B cell (primary cell): ENCODE measurements at regions not wholly inside any gene's neighbourhood (a gene's known extent, or its start where the extent isn't known, plus 50 kb on each side); places are given as distances from the start of the nearest gene placed in this dataset.

Experiments
- ATAC-seq: fragments of 200-7000 bp; cut with Tn5 transposase; one replicate; pipeline ENCODE4 v1.10.0; 2021; ENCODE audit warnings: low read depth, mild to moderate bottlenecking, moderate number of reproducible peaks, moderate library complexity
- CTCF ChIA-PET: fragments of 350-600 bp; sonication (Branson Sonifier 250); formaldehyde crosslinking; loops from one replicate; lab custom pipeline; 2021; ENCODE audit warnings: antibody characterized with exemption, inconsistent platforms; lab: Charles Lee
- POLR2A ChIA-PET: fragments of 350-600 bp; sonication (Branson Sonifier 250); formaldehyde crosslinking; loops from one replicate; lab custom pipeline; 2021; ENCODE audit warnings: antibody characterized with exemption; lab: Charles Lee
- DNase-seq: peaks from one replicate; pipeline ENCODE4 v3.0.0; 2013
- H2AFZ ChIP-seq: 2 replicates; pipeline ENCODE4 v1.6.1; 2012; ENCODE audit warnings: mild to moderate bottlenecking, low read depth, low read length; ENCODE audit not compliant: insufficient read depth, poor library complexity, severe bottlenecking
- H3K27ac ChIP-seq, 2 donors: 1 replicate in 1 of 2; 2 replicates in 1 of 2; pipeline ENCODE4 v1.5.1; 2012 to 2013; ENCODE audit warnings: low read length in 2 of 2, mild to moderate bottlenecking in 2 of 2, moderate library complexity in 1 of 2
- H3K27me3 ChIP-seq, 4 experiments: fragments of 200-600 bp in 1 of 4; sonication (generic) in 1 of 4; replicated peaks in 1 of 4; 1 replicate in 2 of 4; 2 replicates in 2 of 4; pipeline versions ENCODE4 v1.6.1 to v1.7.0; 2013 to 2016; ENCODE audit warnings: low read length in 3 of 4, mild to moderate bottlenecking in 2 of 4, mixed read lengths in 1 of 4, moderate library complexity in 1 of 4; ENCODE audit not compliant: insufficient read depth in 4 of 4, control insufficient read depth in 3 of 4; ENCODE audit errors: control extremely low read depth in 1 of 4
- H3K36me3 ChIP-seq, 2 experiments: replicated peaks in 1 of 2; 1 replicate in 1 of 2; 2 replicates in 1 of 2; pipeline versions ENCODE4 v1.6.1 to v1.7.1; 2013; ENCODE audit warnings: low read length in 1 of 2; ENCODE audit not compliant: insufficient read depth in 2 of 2, control insufficient read depth in 1 of 2; ENCODE audit errors: control extremely low read depth in 1 of 2, extremely low read depth in 1 of 2
- H3K4me1 ChIP-seq, 2 donors: fragments of 200-600 bp in 1 of 2; sonication (generic) in 1 of 2; 1 replicate in 1 of 2; 2 replicates in 1 of 2; pipeline versions ENCODE4 v1.5.1 to v1.6.1; 2013 to 2017; ENCODE audit warnings: low read length in 2 of 2; ENCODE audit not compliant: control insufficient read depth in 2 of 2, insufficient read depth in 2 of 2
- H3K4me2 ChIP-seq: replicated peaks from 2 replicates; pipeline ENCODE3; 2012; ENCODE audit warnings: mild to moderate bottlenecking, low read depth, low read length; ENCODE audit not compliant: poor library complexity, severe bottlenecking
- H3K4me3 ChIP-seq, 5 experiments: fragments of 200-600 bp in 1 of 5; sonication (generic) in 1 of 5; 1 replicate in 3 of 5; 2 replicates in 2 of 5; pipeline versions ENCODE4 v1.5.1 to v1.7.0; 2011 to 2016; ENCODE audit warnings: low read length in 4 of 5, mild to moderate bottlenecking in 4 of 5, low read depth in 2 of 5, control low read depth in 1 of 5, moderate library complexity in 1 of 5; ENCODE audit not compliant: insufficient read depth in 1 of 5; ENCODE audit errors: control extremely low read depth in 1 of 5, extremely low read depth in 1 of 5
- H3K79me2 ChIP-seq: fragments of 200-600 bp; sonication (generic); one replicate; pipeline ENCODE4 v1.6.0; 2016; ENCODE audit warnings: low read length; ENCODE audit not compliant: control insufficient read depth, insufficient read depth
- H3K9ac ChIP-seq: fragments of 200-600 bp; sonication (generic); 2 replicates; pipeline ENCODE4 v1.6.1; 2017; ENCODE audit warnings: mild to moderate bottlenecking, low read length, moderate library complexity
- H3K9me3 ChIP-seq, 3 donors: one replicate each; pipeline versions ENCODE4 v1.6.1 to v1.7.1; 2013; ENCODE audit warnings: low read length in 2 of 3; ENCODE audit not compliant: control insufficient read depth in 2 of 3, insufficient read depth in 1 of 3; ENCODE audit errors: control extremely low read depth in 1 of 3
- H4K20me1 ChIP-seq: 2 replicates; pipeline ENCODE4 v1.6.0; 2012; ENCODE audit warnings: mild to moderate bottlenecking, low read length; ENCODE audit not compliant: insufficient read depth, control insufficient read depth, poor library complexity, severe bottlenecking
- H3K27ac Mint-ChIP-seq: one replicate; pipeline ENCODE4 v1.8.0; 2021; ENCODE audit warnings: mixed read lengths
- H3K27me3 Mint-ChIP-seq: one replicate; pipeline ENCODE4 v1.8.0; 2021; ENCODE audit warnings: mixed read lengths
- H3K4me1 Mint-ChIP-seq: one replicate; pipeline ENCODE4 v1.8.0; 2021; ENCODE audit warnings: mixed read lengths
- H3K4me3 Mint-ChIP-seq: one replicate; pipeline ENCODE4 v1.8.0; 2021; ENCODE audit warnings: mixed read lengths
- H3K9me3 Mint-ChIP-seq: one replicate; pipeline ENCODE4 v1.8.0; 2022; ENCODE audit warnings: mixed read lengths; ENCODE audit not compliant: insufficient read depth
- CTCF ChIP-seq: fragments of 200-600 bp; IDR thresholded peaks from one replicate; pipeline ENCODE4 v1.8.0; 2022; ENCODE audit warnings: antibody characterized with exemption, mild to moderate bottlenecking
- EZH2 ChIP-seq: IDR thresholded peaks from 2 replicates; pipeline ENCODE4 v1.6.1; 2012; ENCODE audit warnings: borderline replicate concordance, low read depth, mild to moderate bottlenecking, moderate library complexity, low read length; ENCODE audit not compliant: insufficient read depth, poor library complexity, severe bottlenecking
- WGBS: methylation state at CpG from one replicate; pipeline ENCODE4 v1.1.5; 2013; ENCODE audit warnings: missing lambda C conversion rate; ENCODE audit not compliant: insufficient coverage; 5-methylcytosine and 5-hydroxymethylcytosine counted together
- intact Hi-C: fragments of 100-400 bp; cut with micrococcal nuclease; formaldehyde crosslinking; loops from one replicate; pipeline ENCODE4 v1.10.0; 2022

DNA sequence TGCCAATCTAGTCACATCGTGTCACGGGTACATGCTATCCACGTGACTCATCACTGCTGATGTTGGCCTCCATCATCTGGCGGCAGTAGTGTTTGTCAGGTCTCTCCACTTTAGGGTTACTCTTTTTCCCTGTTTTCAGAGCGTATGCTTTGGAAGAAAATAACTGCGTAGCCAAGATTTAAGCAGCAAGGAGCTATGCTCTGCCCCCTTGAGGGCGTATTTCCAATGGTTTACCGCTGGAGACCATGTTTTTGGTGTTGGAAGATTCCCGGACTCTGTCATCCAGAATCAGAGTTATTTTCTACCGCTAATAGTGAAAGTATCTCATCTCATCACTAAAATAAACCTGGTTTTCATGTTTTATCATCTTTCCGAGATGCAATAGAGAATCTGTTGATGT, 306.5 kb downstream of the C6orf118 start:
- no peaks in the 10 kb centered on the region for H4K20me1 ChIP-seq
- peaks cover 0 to 18% (median 0%) of the 10 kb centered on the region in 3 donors for H3K9me3 ChIP-seq
- H3K9ac ChIP-seq = no peak overlapping the region
- POLR2A ChIA-PET = no interaction called here
- no peak overlapping the region for H3K4me3 ChIP-seq
- H3K4me2 ChIP-seq = no peak overlapping the region
- TF ChIP-seq EZH2 (no peak), CTCF (no peak)
- ATAC-seq (no peak), DNase-seq (no peak)
- CTCF ChIA-PET = no interaction called here
- Mint-ChIP-seq H3K27me3 (no peaks in the 10 kb centered on the region), H3K4me1 (no peaks in the 10 kb centered on the region), H3K27ac (no peak overlapping the region), H3K9me3 (peaks cover 11% of the 10 kb centered on the region), H3K4me3 (no peak overlapping the region)
- no peaks in the 10 kb centered on the region for H3K36me3 ChIP-seq
- intact Hi-C loops = no loop called here
- H3K27ac ChIP-seq = no peak overlapping the region
- no peaks in the 10 kb centered on the region for H3K79me2 ChIP-seq
- H2AFZ ChIP-seq = no peak overlapping the region
- 81% methylated on average over 8 of the region's 11 CpGs for WGBS
- no peaks in the 10 kb centered on the region for H3K27me3 ChIP-seq
- no peaks in the 10 kb centered on the region for H3K4me1 ChIP-seq

- H3K9me3 Mint-ChIP-seq = peaks cover 10% of the 10 kb centered on the region
- no peak overlapping the region for H3K27ac Mint-ChIP-seq
- 100% methylated on average over 2 of the region's 4 CpGs for WGBS
- H4K20me1 ChIP-seq = no peaks in the 10 kb centered on the region
- no peak overlapping the region for H3K4me3 ChIP-seq
- peaks cover 0 to 18% (median 0%) of the 10 kb centered on the region in 3 donors for H3K9me3 ChIP-seq
- POLR2A ChIA-PET = no interaction called here
- no peaks in the 10 kb centered on the region for H3K36me3 ChIP-seq
- no peaks in the 10 kb centered on the region for H3K79me2 ChIP-seq
- CTCF ChIA-PET = no interaction called here
- no peak overlapping the region for H3K4me3 Mint-ChIP-seq
- H2AFZ ChIP-seq = no peak overlapping the region
- TF ChIP-seq CTCF = no peak
- TF ChIP-seq EZH2 = no peak
- H3K4me1 ChIP-seq = no peaks in the 10 kb centered on the region
- intact Hi-C loops = no loop called here
- no peak overlapping the region for H3K9ac ChIP-seq
- no peak overlapping the region for H3K4me2 ChIP-seq
- no peaks in the 10 kb centered on the region for H3K4me1 Mint-ChIP-seq
- H3K27ac ChIP-seq = no peak overlapping the region
- H3K27me3 ChIP-seq = no peaks in the 10 kb centered on the region
- H3K27me3 Mint-ChIP-seq = no peaks in the 10 kb centered on the region
- no peak for ATAC-seq
- DNase-seq = no peak
Measured at GRCh38 chr6:165002358-165002757, 307.0 kb downstream of the C6orf118 start.
